ENCODE measurements at regions not wholly inside any gene's neighbourhood (a gene's known extent, or its start where the extent isn't known, plus 50 kb on each side); places are given as distances from the start of the nearest gene placed in this dataset.
"Not testable (repeated sequence)": the region's sequence is repeated elsewhere in the genome, so short reads cannot be mapped to it uniquely, and the experiment has no call there.

DNA sequence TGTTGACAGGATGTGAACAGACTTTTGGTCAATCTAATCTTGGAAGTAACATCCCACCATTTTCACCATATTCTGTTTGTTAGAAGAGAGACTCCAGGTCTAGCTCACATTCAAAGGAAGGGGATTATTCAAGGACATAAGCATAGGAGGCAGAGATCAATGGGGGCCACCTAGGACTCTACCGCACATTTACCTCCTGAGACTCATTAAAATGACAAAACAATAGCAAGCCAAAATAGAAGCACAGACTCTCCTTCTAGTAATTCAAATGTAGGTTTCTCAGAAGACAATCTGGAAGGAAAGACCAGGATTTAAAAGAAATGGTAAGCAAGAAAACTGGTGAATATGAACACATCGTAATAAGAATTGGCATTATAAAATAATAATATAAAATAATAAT, 156.4 kb upstream of the KYNU start:
- Mint-ChIP-seq H3K4me1 (no peaks in the 10 kb centered on the region), H3K36me3 (no peaks in the 10 kb centered on the region), H3K27me3 (no peaks in the 10 kb centered on the region), H3K27ac (no peak overlapping the region), H3K9me3 (ENCODE audit: low read depth) (peaks cover 2% of the 10 kb centered on the region), H3K4me3 (no peak overlapping the region)
- CTCF ChIA-PET: no interaction called here
- no peak for DNase-seq
- ATAC-seq: no peak

DNA sequence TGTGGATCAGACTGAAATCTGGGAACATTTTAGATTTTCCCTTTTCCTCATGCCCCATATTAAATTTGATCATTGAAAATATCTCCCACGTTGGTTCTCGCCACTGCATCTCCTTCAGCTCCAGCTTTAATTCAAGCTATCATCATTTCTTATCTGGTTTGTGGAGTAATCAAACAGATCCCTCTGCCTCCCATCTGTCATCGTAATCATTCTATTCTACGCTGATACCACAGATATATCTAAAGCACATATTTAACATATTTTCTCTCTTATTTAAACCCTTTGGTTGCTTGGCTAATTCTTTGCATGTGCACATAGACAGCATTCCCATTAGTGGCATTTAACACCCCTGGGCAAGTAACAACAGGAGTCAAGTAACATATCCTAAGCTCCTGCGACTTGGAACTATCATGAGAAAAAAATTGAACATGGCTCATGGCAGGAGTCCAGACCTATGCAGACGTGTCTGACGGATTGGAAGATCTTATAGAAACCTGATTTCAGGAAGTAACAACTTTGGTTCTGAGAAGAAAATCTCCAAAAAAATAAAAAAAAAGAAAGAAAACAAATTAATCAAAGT, 158.8 kb upstream of the KYNU start:
- Mint-ChIP-seq H3K36me3 (no peaks in the 10 kb centered on the region), H3K27ac (no peak overlapping the region), H3K4me3 (no peak overlapping the region), H3K9me3 (ENCODE audit: low read depth) (peaks cover 2% of the 10 kb centered on the region), H3K4me1 (no peaks in the 10 kb centered on the region), H3K27me3 (no peaks in the 10 kb centered on the region)
- ATAC-seq: no peak
- CTCF ChIA-PET: no interaction called here
- no peak for DNase-seq

DNA sequence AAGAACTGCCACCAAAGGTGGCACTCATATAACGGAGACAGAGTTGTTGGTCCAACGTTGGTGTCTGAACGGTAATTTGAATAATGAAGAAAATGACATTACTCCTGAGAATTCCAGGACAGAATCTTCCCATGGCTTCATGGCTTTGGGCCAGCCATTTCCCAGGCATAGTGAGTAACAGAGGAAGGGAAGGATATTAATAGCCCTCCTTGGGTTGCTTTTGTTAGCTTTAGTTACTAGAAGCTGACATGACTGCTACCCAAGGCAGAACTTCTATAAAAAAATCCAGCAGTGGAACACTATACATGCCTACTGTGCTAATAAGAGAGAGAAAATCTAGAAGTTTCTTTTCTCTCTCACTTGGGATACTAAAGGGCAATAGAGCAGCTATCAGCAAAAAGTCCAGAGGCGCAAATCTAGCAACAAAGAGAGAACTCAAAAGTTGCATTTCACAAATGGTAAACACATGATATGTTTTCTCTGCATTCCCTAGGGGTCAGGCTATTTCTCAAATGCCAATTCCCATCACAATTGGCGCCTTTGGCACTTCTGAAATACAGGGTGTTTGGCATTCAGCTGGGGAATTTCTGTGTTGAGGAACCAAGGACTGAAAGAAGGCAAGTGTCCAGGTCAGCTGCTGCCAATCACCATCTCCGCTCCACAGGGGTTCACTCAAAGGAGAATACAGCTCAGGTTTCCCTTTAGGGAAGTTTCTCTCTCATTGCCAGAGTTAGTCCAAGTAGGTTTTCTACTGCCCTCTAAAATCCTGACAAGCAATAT, 160.8 kb upstream of the KYNU start:
- no peak overlapping the region for H3K27ac Mint-ChIP-seq
- ATAC-seq: no peak
- DNase-seq: no peak

DNA sequence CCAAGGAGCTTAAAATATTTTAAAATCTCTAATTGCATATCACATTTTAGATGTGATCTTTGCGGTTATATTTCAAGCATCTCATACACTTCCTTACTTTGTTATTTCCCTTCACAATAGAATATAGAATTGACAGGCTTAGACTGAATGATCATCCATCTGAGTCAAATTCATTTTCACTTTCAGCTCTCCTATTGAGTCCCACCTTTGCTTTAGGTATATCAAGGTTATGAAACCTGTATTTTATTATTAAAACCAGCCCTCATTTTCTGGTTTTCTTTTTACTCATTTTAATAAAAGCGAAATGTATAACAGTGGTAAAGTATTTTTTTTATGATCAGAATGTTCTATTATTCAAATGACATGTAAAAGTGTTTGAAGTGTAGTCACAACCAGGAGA, 162.9 kb upstream of the KYNU start:
- peaks cover 4% of the 10 kb centered on the region for H3K9me3 Mint-ChIP-seq (ENCODE audit: low read depth)
- H3K36me3 Mint-ChIP-seq: no peaks in the 10 kb centered on the region
- CTCF ChIA-PET: no interaction called here
- H3K27me3 Mint-ChIP-seq: no peaks in the 10 kb centered on the region
- H3K4me1 Mint-ChIP-seq: no peaks in the 10 kb centered on the region
- no peak overlapping the region for H3K4me3 Mint-ChIP-seq
- ATAC-seq (no peak), DNase-seq (no peak)
- H3K27ac Mint-ChIP-seq: no peak overlapping the region

More for the DNA sequence above, 160.8 kb upstream of the KYNU start:
- Mint-ChIP-seq H3K4me3 (no peak overlapping the region), H3K9me3 (ENCODE audit: low read depth) (peaks cover 2% of the 10 kb centered on the region), H3K36me3 (no peaks in the 10 kb centered on the region), H3K4me1 (no peaks in the 10 kb centered on the region), H3K27me3 (no peaks in the 10 kb centered on the region)
- CTCF ChIA-PET: no interaction called here

DNA sequence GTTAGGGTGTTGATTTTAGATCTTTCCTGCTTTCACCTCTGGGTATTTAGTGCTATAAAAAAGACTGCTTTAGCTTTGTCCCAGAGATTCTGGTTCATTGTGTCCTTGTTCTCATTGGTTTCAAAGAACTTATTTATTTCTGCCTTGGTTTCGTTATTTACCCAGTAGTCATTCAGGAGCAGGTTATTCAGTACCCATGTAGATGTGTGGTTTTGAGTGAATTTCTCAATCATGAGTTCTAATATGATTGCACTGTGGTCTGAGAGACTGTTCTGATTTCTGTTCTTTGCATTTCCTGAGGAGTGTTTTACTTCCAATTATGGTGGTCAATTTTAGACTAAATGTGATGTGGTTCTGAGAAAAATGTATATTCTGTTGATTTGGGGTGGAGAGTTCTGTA, 167.1 kb upstream of the KYNU start:
- Mint-ChIP-seq H3K4me1 (no peaks in the 10 kb centered on the region), H3K36me3 (no peaks in the 10 kb centered on the region), H3K9me3 (ENCODE audit: low read depth) (peaks cover 3% of the 10 kb centered on the region), H3K4me3 (no peak overlapping the region), H3K27ac (no peak overlapping the region), H3K27me3 (no peaks in the 10 kb centered on the region)
- CTCF ChIA-PET: no interaction called here
- DNase-seq (no peak), ATAC-seq (no peak)

DNA sequence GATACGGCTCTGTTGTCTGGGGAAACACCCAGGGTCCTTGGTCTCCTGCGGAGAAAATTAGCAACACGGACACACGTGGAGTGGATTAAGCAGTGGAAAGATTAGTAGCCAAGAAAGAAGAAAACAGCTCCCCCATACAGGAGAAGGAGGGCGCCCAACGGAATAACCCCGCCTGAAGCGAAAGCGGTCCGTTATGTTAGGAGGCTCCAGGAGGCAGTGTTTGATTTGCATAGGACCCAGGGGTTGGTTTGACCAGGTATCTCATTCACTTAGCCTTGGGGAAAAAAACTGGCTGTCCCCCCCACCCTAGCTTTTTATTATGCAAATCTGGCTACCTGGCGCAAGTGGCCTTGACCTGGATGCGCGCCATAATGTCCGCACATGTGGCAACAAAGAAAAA, 170.1 kb upstream of the KYNU start:
- Mint-ChIP-seq H3K4me1 (no peaks in the 10 kb centered on the region), H3K27ac (no peak overlapping the region), H3K27me3 (no peaks in the 10 kb centered on the region), H3K4me3 (no peak overlapping the region), H3K36me3 (no peaks in the 10 kb centered on the region), H3K9me3 (ENCODE audit: low read depth) (peaks cover 4% of the 10 kb centered on the region)
- ATAC-seq (no peak), DNase-seq (no peak)
- CTCF ChIA-PET: no interaction called here

DNA sequence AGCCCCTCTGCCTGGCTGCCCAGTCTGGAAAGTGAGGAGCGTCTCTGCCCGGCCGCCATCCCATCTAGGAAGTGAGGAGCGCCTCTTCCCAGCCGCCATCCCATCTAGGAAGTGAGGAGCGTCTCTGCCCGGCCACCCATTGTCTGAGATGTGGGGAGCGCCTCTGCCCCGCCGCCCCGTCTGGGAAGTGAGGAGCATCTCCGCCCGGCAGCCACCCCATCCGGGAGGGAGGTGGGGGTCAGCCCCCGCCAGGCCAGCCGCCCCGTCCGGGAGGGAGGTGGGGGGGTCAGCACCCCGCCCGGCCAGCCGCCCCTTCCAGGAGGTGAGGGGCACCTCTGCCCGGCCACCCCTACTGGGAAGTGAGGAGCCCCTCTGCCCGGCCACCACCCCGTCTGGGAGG, 175.1 kb upstream of the KYNU start:
- H3K4me3 Mint-ChIP-seq; H3K4me1 Mint-ChIP-seq; H3K27ac Mint-ChIP-seq; H3K36me3 Mint-ChIP-seq; CTCF ChIA-PET; DNase-seq; H3K9me3 Mint-ChIP-seq (ENCODE audit: low read depth); H3K27me3 Mint-ChIP-seq; ATAC-seq: not testable (repeated sequence)

DNA sequence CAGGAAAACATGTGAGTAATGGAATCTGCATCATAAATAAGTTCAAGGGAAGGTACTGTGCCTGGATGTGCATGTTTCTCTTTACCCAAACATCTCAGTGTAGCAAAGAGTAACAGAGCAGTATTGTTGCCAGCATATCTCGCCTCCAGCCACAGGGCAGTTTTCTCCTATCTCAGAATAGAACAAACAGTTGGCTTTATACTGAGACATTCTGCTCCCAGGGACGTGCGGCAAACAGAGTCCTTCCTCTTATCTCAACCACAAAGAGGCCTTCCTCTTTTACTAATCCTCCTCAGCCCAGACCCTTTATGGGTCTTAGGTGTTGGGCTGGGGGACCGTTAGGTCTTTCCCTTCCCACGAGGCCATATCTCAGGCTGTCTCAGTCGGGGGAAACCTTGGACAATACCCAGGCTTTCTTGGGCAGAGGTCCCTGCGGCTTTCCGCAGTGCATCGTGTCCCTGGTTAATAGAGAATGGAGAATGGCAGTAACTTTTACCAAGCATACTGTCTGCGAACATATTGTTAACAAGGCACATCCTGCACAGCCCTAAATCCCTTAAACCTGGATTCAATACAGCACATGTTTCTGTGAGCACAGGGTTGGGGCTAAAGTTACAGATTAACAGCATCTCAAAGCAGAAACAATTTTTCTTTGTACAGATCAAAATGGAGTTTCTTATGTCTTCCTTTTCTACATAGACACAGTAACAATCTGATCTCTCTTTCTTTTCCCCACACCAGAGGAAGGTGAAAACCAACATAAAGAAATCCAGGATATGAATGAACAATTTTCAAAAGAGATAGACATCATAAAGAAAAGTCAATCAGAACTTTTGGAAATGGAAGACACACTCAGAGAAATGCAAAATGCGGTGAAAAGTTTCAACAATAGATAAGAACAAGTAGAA, 181.9 kb upstream of the KYNU start:
- ATAC-seq; H3K27ac Mint-ChIP-seq; DNase-seq; CTCF ChIA-PET; H3K36me3 Mint-ChIP-seq; H3K4me3 Mint-ChIP-seq; H3K4me1 Mint-ChIP-seq; H3K27me3 Mint-ChIP-seq; H3K9me3 Mint-ChIP-seq (ENCODE audit: low read depth): not testable (repeated sequence)

DNA sequence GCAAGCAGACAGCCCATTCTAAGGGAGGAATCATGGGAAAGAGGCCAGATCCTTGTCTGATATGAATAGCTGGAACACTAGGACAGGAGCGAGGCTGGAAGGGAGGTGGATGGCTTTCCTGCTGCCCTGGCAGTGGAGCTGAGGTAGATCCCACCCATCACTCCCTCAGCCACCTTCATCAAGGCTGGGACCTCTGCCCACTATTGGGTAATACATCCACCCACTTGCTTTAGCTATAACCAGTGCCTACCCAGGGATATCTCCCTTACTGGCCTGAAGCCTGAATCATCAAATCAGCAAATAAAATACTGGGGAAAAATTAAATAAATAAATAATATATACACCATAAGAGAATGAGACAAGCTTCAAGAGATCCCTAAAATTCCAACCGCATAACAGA, 183.2 kb upstream of the KYNU start:
- no peaks in the 10 kb centered on the region for H3K4me1 Mint-ChIP-seq
- no peak for ATAC-seq
- no peak overlapping the region for H3K27ac Mint-ChIP-seq
- H3K9me3 Mint-ChIP-seq (ENCODE audit: low read depth): no peaks in the 10 kb centered on the region
- H3K4me3 Mint-ChIP-seq: no peak overlapping the region
- no peak for DNase-seq
- no peaks in the 10 kb centered on the region for H3K36me3 Mint-ChIP-seq
- CTCF ChIA-PET: no interaction called here
- no peaks in the 10 kb centered on the region for H3K27me3 Mint-ChIP-seq

DNA sequence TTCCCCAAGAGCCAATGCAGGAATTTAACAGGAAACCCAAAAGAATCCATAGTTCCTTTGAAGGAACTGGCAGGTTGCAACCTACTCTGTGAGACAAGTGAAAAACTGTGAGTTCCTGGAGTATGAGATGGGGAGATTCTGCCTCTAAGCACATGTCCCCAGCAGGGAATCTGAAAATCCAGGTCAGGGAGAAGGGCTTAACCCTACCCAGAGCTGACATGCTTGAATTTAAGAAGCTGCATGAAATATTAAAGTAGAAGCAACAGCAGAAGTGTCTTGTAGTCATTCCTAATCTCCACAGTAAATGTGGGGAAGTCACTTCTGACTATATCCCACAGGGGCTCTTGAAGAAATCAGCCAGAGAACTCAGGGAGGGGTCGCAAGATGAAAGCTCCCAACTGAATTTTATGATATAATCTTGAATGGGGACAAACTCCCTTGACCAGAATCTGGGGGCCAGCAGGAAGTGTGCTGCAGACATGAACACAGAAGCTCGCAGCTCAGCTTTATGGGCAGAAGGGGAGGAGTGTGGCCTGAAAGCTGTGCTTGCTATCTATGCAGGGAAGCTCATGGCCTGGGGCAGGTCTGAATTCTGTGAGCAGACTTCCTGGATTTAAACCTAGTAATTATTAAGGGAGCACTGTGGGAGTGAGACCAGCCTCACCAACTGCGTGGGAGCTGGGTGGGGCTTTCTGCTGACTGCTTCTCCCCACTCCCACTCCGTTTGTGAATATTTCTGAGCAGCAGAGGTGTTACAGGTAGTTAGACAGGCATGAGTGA, 184.1 kb upstream of the KYNU start:
- DNase-seq (no peak), ATAC-seq (no peak)
- Mint-ChIP-seq H3K9me3 (ENCODE audit: low read depth) (no peaks in the 10 kb centered on the region), H3K4me3 (no peak overlapping the region), H3K36me3 (no peaks in the 10 kb centered on the region), H3K4me1 (no peaks in the 10 kb centered on the region), H3K27me3 (no peaks in the 10 kb centered on the region), H3K27ac (no peak overlapping the region)
- CTCF ChIA-PET: no interaction called here

DNA sequence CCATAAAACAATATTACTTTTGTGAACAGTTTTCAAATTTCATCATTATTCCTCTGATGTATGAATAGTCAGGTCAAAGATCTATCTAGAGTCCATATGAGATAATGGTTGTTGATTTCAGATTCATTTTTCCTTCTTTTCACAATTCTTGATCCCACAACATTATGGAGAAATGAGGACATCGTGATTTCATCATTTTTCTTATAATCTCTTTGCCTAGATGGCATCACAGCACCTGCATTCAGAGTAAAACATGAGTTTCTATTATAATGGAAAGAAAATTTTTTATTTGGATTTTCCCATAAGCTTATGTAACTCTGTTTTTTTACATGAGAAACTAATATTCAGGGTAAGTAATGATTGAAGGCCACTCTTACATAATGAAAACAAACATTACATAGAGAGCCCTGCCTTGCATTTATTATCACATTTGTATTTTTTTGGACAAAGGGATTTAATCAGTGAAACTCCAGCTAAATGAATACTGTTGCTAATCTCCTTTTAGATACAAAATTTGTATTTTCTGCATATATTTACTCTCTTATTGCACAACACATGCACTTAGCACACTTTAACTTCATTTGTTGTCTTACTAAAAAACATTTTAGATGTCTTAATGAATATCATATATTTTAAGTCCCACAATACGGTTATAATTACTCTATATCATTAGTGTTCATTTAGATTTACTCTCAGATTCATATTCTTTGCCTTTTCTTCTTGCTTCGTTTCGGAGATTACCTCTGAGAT, 188.4 kb upstream of the KYNU start:
- Mint-ChIP-seq H3K4me3 (no peak overlapping the region), H3K27me3 (no peaks in the 10 kb centered on the region), H3K9me3 (ENCODE audit: low read depth) (no peaks in the 10 kb centered on the region), H3K4me1 (no peaks in the 10 kb centered on the region), H3K36me3 (no peaks in the 10 kb centered on the region), H3K27ac (no peak overlapping the region)
- no peak for DNase-seq
- no peak for ATAC-seq
- CTCF ChIA-PET: no interaction called here

DNA sequence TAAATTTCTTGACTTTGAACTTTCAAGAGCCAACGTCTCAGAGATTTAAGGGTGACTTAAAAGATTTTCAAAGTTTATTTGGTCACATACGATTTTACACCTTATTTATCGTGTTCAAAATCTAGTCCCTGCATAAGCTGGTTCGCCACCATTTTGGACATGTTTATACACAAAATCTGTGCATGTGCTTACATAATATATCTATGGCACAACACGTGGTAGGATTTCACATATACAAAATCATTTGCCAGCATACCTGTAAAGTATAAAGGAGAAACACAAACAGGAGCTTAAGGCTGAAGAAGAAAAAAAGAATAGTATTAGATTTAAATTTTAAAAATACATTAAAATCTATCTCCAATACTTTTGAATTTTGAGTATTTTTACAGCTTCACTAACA, 190.0 kb upstream of the KYNU start:
- no peaks in the 10 kb centered on the region for H3K9me3 Mint-ChIP-seq (ENCODE audit: low read depth)
- no peaks in the 10 kb centered on the region for H3K4me1 Mint-ChIP-seq
- no peak for ATAC-seq
- H3K27me3 Mint-ChIP-seq: no peaks in the 10 kb centered on the region
- CTCF ChIA-PET: no interaction called here
- no peak for DNase-seq
- no peak overlapping the region for H3K27ac Mint-ChIP-seq
- H3K36me3 Mint-ChIP-seq: no peaks in the 10 kb centered on the region
- H3K4me3 Mint-ChIP-seq: no peak overlapping the region

DNA sequence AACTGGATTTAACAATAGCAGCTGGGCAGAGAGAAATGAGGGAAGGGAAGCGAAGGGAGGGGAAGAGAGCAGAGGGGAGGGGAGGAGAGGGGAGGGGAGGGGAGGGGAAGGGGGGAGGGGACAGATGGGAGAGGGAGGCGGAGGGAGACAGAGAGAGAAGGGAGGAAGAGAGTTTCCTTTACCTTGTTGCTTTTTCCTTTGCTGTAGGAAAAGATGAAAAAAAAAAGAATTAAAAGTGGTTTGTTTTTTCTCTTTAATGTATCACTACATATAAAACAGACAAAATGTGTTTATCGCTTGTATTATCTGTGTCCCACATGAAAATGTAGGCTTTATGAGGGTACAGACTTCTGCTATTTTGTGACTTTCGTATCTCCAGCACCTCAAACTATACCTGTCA, 190.4 kb upstream of the KYNU start:
- Mint-ChIP-seq H3K27ac (no peak overlapping the region), H3K36me3 (no peaks in the 10 kb centered on the region), H3K27me3 (no peaks in the 10 kb centered on the region), H3K4me1 (no peaks in the 10 kb centered on the region), H3K9me3 (ENCODE audit: low read depth) (no peaks in the 10 kb centered on the region), H3K4me3 (no peak overlapping the region)
- ATAC-seq (no peak), DNase-seq (no peak)
- CTCF ChIA-PET: no interaction called here

Measured in activated CD8-positive, alpha-beta memory T cell treated with anti-CD3 and anti-CD28 coated beads, Interleukin-2, amount 10 ng/mL, durations not matched to agents 7 days and 5 days (primary cell).